SHP77 (cell line): ENCODE measurements at regions not wholly inside any gene's neighbourhood (a gene's known extent, or its start where the extent isn't known, plus 50 kb on each side); places are given as distances from the start of the nearest gene placed in this dataset.
A peak's percentile ranks its signal among the peaks of the same experiment; 100 is the strongest.

Source experiments
- DNase-seq, 2 experiments: peaks; one replicate each; lab custom pipeline; 2025; lab: John Stamatoyannopoulos, UW

DNA sequence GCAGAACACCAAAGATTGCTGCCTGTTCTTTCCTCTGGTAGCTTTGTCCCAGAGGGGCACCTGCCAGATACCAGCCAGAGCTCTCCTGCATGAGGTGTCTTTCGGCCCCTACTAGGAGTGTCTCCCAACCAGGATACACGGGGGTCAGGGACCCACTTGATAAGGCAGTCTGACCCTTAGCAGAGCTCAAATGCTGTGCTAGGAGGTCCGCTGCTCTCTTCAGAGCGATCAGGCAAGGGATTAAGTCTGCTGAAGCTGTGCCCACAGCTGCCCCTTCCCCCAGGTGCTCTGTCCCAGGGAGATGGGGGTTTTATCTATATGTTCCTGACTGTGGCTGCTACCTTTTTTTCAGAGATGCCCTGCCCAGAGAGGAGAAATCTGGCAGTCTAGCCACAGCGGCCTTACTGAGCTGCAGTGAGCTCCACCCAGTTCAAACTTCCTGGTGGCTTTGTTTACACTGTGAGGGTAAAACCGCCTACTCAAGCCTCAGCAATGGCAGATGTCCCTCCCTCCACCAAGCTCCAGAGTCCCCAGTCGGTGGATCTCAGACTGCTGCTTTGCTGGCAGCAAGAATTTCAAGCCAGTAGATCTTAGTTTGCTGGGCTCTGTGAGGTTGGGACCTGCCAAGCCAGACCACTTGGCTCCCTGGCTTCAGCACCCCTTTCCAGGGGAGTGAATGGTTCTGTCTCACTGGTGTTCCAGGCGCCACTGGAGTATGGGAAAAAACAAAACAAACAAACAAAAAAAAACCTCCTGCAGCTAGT lies 52.0 kb upstream of the TMTC2 start:
- DNase-seq: peak; percentile 21 to 62

DNA sequence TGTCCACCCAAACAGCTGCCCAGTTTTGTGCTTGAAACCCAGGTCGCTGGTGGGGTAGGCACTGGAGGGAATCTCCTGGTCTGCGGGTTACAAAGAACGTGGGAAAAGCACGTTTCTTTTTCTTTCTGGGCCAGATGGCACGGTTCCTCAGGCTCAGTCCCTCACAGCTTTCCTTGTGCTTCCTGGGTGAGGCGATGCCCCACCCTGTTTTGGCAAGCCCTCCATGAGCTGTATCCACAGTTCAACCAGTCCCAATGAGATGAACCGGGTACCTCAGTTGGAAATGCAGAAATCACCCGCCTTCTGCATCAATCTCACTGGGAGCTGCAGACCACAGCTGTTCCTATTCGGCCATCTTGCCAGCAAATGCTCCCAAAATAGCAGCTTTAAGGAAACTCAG lies 51.4 kb upstream of the TMTC2 start:
- DNase-seq: peak; percentile 43 to 45
